Kasumi-1 (cell line): ENCODE measurements at regions not wholly inside any gene's neighbourhood (a gene's known extent, or its start where the extent isn't known, plus 50 kb on each side); places are given as distances from the start of the nearest gene placed in this dataset.
"Not testable (repeated sequence)": the region's sequence is repeated elsewhere in the genome, so short reads cannot be mapped to it uniquely, and the experiment has no call there.

Source experiments
- DNase-seq, 2 experiments: peaks; one replicate each; lab custom pipeline; 2025; lab: John Stamatoyannopoulos, UW

DNA sequence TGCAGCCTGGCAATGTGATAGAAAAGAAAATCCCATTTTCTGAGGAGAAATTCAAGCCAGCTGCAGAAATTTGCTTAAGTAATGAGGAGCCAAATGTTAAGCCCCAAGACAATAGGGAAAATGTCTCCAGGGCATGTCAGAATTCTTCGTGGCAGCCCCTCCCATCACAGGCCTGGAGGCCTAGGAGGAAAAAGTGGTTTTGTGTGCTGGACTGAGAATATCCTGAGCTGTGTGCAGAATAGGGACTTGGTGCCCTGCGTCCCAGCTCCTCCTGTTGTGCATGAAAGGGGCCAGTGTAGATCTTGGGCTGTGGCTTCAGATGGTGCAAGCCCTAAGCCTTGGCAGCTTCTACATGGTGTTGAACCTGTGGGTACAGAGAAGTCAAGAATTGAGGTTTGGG is 948.3 kb downstream of the METTL15 start:
- DNase-seq = not testable (repeated sequence)

DNA sequence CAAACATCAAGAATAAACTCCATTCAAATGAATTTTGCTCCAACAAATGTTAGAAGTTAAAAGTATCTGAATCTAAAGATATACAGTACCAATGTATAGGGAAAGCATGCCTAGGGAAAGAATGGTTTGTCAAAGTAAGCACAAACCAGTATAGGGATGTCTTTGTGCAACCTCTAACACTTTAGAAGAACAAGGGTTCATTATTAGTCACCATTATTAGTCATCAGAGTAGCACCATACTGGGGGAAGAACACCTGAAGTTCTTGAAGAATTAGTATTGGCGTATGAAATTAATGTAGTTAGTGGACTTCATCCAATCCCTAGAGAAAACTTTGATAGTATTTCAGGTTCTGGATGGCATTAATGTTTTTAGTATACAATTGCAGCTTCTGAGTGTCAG is 943.7 kb downstream of the METTL15 start:
- DNase-seq = no peak

DNA sequence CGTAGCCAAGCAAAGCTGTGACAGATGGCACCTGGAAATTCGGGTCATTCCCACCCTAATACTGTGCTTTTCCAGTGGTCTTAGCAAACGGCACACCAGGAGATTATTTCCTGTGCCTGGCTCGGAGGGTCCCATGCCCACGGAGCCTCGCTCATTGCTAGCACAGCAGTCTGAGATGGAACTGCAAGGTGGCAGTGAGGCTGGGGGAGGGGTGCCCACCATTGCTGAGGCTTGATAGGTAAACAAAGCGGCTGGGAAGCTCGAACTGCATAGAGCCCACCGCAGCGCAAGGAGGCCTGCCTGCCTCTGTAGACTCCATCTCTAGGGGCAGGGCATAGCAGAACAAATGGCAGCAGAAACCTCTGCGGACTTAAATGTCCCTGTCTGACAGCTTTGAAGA is 942.8 kb downstream of the METTL15 start:
- not testable (repeated sequence) for DNase-seq

DNA sequence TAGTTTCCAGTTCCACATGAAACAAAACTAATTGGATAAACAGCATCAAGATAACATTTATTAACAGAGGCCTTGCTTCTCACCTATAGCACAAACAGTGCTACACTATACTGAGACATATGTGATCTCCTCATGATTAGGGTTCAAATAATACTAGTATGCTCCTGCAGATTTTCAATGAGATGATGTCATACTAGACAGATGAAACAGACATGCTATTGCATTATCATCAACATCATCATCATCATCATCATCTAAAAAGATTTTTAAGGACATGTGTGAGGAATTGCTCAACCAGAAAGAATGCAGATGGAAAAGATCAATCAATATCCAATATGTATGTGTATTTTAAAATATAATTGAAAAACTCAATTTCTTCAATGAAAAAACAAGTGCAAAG is 932.3 kb downstream of the METTL15 start:
- no peak for DNase-seq

DNA sequence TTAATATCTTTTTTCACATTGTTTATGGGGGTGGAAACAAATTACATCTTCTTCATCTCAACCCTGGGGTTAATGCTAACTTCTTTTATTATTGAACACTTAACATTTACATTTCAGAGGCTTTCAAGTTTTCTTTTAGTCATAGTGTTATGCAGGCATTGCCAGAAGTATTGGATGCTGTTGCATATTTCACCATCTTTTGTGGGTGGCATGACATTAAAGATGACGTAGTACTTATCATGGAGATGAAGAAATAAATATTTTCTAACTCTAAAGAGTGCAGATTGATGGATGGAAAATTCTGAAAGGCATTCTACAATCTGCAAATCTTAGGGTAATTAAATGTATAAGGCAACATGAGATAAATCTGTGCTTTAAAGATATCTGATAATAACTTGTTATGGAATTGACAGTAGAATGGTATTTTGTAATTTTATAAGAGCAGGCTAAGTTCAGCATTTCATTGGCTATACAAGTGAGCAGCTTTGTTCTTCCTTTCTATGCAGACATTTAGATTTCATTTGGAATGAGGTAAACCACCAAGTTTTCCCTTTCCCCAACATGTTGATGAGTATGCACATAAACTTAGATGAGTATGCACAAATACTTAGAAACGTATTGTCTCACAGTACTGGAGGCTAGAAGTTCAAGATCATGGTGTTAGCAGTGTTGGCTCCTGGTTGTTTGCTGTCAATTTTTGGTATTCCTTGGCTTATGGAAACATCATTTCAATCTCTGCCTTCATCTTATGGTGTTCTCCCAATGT is 924.4 kb downstream of the METTL15 start:
- DNase-seq = no peak

DNA sequence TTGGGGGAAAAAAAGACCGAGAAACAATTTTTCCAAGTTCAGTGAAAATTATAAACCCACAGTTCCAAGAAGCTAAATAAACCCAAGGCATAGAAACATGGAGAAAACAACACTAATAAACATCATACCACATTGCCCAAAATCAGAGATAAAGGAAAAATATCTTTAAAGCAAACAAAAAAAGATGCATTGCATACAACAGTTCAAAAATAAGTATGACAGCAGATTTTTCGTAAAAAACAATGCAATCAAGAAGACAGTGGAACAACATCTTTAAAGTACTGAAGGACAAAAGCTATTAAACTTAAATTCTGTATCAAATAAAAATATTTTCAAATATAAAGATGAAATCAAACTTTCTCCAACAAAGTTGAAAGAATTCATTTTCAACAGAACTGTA is 921.3 kb downstream of the METTL15 start:
- DNase-seq = peak; percentile 3 to 35

DNA sequence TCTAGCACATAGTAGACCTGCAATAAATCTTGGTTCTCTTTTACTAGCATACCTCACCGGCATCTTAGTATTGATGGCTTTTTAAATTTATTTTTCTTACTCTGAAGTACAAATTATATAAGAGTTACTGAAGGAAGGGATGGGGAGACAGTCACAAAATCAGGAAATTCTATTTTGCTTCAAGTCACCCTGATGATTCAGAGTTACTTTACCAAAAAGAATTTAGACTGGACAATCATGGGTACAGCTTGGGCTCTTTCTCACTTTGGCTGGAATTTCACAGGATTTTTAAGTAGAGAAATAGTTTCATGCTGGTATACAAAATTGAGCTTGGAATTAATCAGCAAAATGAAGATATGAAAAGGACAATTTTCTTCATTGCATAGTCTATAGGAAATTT is 919.2 kb downstream of the METTL15 start:
- DNase-seq = no peak

DNA sequence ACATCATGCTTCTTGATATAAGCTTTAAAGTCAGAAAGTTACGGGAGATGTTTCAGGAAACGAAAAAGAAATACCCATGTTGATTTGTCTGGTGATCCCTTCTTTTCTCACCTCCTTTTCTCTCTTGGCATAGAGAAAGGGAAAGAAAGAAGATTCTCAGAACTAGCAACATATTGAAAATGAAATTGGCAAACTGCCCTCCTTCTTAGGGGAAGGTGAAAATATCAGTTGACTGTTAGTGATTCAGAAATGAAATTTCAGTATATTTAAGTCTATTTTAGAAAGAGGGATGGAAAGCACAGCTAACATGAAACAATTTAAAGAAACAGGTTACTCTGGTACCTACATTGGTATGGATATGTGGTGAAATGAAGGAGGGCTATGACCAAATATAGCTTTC is 918.1 kb downstream of the METTL15 start:
- DNase-seq = no peak

DNA sequence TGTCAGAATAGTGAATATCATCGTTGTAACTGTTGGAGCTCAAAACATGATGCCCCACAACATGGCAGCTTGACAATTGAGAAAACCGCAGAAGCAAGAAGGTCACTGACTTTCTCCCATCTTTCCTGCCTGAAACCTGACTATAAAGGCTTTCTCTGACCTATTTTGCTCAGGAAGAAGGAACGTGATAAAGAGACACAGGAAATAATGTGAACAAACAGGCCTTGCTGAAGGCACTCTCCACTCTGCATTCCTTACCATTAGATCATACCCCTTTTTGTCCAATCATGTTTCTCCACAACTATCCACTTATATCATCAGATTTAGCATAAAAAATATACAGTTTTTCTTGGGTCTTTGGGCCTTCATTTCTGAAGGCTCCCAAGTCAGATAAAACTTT is 916.8 kb downstream of the METTL15 start:
- DNase-seq = no peak

DNA sequence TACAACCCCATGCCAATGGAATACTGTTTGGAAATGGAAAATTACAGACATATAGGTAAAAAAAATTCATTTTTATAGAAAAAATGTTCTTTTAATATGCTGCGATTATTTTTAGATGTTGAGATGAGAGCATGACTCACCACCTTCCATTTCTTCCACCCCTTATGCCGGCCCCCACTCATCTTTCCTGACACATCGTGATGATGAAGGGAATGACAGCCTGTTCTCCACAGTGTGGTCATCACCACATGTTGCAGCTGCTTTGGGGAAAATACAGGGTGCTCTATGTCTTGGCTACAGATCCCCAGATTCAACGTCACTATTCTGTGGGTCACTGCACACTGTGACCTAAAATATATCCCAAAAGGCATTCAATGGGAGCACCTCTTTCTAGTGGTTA is 916.2 kb downstream of the METTL15 start:
- DNase-seq = no peak

DNA sequence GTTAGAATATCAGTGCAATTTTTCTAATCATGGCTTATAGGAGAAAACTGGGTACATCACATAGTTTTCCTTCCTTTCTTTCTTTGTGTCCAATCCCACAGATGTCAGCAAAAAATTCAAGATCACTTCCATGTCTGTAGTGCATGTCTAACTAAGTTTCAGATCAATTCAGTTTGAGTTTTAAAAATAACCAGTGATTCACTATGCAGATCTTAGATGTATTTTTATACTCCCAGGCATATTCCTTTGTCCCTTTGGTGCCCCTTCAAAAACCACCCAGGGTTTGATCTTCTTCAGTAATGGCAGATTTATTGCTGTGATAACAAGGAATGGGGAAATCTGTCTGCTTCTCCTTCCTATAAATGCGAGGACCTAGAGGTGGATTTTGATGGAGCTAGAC is 915.6 kb downstream of the METTL15 start:
- DNase-seq = no peak

DNA sequence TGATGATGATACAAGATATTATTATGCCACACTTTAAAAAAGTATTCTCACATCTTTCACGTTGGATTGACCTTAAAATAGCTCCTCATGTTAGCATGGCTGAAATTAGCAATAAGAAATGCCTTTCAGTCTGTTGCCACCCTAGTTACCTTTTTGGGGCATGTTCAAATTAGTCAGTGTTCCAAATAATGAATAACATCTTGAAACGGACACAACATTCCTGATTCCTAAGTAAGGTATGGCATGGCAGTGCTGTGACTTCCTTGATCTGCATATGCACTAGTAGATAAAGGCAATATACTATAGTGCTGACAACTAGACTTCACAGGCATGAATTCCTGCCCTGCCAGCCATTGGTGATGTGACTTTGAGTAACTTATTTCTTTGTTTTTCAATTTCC is 914.5 kb downstream of the METTL15 start:
- no peak for DNase-seq

DNA sequence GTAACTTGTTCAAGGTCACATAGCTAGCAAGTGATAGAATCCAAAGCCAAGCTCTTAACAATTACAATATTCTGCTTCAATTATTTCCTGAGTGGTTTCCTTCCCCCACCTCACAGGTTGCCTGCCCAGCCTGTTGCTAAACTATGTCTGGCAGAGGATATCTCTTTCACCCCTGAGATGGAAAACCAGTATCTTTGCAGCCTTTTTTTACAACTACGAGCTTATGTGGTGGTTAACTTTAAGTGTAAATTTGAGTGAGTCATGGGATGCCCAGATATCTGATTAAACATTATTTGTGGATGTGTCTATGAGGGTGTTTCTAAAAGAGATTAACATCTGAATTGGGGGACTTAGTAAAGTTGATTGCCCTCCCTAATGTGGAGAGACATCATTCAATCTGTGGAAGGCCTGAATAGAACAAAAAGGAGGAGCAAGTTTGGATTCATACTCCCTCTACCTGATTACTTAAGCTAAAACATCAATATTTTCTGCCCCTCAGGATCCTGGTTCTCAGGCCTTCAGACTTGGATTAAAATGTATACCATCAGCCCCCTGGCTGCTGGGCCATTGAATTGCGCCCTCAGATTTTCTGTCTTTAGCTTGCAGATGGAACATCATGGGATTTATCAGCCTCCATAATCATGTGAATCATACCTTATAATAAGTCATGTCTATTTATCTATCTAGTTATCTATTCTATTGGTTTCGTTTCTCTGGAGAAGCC is 911.9 kb downstream of the METTL15 start:
- DNase-seq = peak; percentile 13 to 52

DNA sequence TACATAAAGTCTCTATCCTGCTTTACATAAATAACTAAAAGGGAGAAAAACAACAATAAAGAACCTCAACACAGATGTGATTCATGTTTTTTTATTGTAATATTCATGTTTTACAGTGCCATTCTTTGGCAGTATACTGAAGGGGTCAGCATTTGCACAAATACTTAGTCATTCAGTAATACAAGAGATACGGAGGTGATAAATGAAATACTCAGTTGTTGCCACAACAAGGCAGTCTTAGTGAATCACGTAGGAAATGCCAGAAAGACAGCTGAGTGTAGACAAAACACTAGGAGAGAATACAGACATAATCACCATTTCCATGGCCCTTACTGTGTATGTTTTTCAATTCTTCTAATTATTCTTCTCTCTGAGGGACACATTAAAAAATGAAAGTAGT is 910.4 kb downstream of the METTL15 start:
- DNase-seq = no peak

DNA sequence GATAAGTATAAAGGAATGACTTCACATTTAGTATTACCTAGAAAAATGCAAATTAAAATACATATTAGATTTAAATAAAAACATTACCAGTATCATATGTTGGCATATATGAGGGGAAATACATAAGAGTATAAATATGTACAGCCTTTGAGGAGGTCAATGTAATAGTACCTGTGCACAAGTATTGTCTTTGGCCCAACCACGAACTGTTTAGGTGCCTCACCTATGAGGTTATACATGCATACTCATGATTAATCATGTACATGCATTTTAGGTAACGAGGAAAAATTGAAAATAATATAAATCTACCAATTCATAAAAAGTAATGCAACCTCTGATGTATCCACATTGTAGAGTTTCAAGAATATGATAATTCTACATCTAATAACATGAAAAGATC is 909.8 kb downstream of the METTL15 start:
- no peak for DNase-seq

DNA sequence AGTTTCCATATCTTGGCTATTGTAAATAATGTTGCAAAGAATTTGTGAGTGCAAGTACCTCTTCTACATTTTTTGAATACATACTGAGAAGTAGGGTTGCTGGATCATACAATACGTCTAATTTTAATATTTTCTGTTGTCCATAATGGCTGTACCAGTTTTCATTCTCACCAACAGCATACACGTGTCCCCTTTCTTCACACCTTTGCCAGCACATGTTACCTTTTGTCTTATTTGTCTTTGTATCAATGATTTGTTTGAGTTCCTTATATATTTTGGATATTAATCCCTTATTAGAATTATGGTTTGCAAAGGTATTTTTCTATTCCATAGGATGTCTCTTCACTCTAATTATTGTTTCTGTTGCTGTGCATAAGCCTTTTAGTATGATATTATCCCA is 904.3 kb downstream of the METTL15 start:
- DNase-seq = no peak

DNA sequence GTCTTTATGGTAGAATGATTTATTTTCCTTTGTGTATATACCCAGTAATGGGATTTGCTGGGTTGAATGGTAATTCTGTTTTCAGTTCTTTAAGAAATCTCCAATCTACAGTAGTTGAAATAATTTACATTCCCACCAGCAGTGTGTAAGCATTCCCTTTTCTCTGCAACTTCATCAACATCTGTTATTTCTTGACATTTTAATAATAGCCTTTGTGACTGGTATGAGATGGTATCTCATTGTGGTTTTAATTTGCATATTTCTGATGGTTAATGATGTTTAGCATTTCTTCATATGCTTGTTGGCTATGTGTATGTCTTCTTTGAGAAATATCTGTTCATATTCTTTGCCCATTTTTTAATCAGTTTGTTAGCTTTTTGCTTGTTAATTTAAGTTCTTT is 901.2 kb downstream of the METTL15 start:
- DNase-seq = no peak

DNA sequence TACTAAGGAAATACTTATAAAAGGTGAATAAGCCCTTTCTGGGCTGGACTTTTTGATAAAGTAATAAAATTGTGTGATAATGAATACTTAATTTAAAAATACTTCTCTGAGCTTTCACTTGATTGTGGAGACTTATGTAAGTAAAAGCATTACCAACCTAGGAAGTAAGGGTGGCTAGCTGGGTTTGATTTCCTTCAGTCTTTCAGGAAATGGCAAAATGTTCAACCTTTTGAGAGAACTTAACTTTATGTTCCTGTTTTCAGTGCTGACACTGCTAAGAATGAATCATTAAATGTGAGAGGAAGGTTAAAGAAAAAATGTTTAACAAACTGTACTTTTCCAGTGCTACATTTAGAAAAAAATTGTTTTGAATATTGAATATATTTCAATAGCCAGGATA is 900.3 kb downstream of the METTL15 start:
- peak; percentile 56 to 68 for DNase-seq

DNA sequence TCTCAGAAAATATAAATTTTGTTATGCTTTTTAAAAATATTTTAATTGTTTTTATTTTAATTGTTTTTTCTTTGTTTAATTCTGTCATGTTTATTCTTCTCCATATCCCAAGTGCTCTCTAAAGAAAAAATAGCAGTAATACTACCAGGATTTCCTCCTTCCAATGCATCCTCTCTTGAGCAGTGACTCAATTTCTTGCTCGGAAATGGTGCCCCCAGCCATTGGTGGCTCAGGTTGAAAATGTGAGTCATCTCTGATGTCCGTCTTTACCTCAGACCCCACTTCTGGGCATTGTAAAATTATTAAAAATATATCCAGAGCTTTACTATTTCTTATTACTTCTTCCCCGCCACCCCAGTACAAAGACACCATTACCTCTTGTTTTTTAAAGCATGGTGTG is 898.5 kb downstream of the METTL15 start:
- DNase-seq = no peak

DNA sequence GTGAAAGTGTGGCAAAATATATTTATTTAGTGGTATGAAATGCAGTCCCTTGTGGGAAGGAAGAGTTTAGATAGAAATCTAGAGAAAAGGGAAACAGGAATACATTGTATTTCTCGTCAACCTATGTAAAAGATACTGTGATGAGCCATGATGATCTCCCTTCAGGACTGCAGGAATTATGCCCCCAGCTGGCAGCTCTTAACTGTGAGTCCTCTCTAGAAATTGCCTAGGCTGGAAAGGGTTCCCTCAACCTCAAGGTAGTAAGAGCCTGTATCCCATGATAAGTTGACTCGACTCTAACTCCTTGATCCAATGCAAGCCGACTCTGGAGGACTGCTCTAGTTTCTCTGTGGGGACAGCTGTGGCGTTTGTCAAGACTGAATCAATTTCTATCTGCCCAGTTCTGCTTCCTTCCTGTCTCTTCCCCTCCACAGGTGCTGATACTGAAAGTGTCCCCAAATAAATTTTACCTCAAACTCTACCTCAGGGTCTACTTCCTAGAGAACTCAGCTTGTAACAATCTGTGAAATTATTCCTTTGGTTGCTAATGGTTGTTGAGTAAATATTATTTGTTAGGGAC is 897.3 kb downstream of the METTL15 start:
- DNase-seq = no peak

DNA sequence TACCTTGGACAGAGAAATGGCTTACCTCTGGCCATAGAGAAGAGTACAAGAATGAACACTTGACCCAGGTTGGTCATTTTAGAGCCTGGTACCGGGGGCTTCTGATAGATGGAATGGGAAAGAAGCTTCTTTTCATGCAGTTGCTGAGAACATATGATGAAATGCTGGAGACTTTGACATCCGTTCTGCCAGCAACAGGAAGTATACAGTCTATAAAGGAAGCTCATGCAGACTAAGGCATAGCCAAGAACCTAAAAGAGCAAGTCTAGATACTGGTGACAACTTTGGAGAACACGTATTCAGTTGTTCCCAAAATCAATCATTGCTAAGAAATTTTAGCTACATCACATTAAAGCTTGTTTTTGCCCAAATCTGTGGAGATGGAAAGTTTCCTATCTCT is 894.6 kb downstream of the METTL15 start:
- DNase-seq = peak; percentile 50 to 55

DNA sequence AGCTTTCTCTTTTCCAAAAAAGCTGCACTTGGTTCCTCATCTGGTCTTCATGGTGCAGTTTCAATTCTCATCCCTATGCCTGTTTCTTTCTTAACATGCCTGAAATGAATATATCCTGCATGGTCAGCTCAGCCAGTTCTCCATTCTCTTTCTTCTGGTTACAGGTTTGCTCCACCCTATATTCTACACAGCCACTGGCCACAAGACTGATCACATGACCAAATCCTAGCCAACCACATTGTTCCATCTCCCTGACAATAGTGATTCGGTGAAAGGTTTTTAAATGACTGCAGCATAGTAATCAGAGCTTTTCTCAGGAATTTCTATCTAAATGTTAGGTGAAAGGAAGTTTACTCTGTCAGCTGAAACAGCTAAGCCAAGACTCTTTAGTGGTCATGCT is 891.4 kb downstream of the METTL15 start:
- DNase-seq = no peak

DNA sequence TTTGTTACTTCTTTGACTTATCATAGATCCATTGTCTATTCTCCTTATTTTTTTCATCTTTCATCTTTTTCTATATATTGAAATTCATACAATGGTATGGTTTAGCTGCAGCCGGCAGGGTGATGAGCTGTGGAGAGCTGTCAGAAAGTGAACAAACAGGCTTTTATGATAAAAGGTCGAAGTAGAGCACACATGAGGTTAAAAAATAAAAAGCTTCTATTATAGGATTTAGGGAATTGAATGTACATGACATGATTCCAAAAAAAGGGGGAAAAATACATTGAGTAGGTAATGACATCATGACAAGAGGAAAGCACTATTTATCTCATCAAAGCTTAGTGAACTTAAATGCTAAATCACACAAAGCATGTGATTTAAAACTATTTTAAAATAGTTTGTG is 884.8 kb downstream of the METTL15 start:
- DNase-seq = no peak
